ENCODE measurements at regions not wholly inside any gene's neighbourhood (a gene's known extent, or its start where the extent isn't known, plus 50 kb on each side); places are given as distances from the start of the nearest gene placed in this dataset.

DNA sequence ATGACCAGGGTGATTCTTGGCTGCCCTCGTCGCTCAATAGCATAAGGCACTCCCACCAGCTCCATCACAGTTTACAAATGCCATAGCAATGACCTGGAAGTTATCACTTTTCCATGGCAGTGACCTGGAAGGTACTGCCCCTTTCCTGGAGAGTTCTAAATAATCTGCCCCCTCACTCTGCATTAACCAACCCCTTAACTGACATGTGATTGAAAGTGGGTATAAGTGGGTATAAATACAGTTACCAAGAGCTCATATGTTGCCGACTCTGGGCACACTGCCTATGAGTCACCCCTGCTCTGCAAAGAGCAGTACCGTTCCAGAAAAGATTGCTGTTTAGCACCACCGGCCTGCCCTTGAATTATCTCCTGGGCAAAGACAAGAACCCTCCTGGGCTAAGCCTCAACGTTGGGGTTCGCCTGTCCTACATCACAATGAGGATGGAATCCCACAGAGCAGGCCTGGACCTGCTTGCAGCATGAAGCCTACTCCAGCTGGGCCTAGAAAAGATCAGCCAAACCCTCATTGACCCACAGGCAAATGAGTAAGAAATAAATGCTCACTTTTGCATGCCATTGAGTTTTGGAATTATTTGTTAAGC is 95.2 kb upstream of the SEC14L1 start:
- TF ChIP-seq, protein P1, sequence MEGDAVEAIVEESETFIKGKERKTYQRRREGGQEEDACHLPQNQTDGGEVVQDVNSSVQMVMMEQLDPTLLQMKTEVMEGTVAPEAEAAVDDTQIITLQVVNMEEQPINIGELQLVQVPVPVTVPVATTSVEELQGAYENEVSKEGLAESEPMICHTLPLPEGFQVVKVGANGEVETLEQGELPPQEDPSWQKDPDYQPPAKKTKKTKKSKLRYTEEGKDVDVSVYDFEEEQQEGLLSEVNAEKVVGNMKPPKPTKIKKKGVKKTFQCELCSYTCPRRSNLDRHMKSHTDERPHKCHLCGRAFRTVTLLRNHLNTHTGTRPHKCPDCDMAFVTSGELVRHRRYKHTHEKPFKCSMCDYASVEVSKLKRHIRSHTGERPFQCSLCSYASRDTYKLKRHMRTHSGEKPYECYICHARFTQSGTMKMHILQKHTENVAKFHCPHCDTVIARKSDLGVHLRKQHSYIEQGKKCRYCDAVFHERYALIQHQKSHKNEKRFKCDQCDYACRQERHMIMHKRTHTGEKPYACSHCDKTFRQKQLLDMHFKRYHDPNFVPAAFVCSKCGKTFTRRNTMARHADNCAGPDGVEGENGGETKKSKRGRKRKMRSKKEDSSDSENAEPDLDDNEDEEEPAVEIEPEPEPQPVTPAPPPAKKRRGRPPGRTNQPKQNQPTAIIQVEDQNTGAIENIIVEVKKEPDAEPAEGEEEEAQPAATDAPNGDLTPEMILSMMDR (IDR thresholded peaks at IDR 0.05) = no peak
- no peak for TF ChIP-seq POLR2A (IDR thresholded peaks at IDR 0.05)
